ENCODE measurements at regions not wholly inside any gene's neighbourhood (a gene's known extent, or its start where the extent isn't known, plus 50 kb on each side); places are given as distances from the start of the nearest gene placed in this dataset.

DNA sequence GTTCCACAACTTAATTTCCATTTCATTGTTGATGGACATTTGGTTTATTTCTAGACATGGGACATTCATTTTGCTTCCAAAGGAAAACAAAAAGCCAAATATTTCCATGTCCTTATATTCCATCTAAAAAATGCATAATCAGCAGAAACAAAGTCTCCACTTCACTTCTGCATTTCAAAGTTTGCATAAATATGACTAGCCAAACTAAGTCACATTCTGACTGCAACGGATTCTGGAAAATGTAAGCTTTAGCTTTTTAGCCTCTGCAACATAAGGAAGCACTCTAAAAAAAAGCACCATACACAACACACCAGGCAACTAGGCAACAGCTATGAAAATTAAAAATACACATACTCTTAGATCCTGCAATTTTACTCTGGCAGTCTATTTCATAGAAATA is 135.3 kb downstream of the ETAA1 start:
- Histone ChIP-seq H3K36me3 (ENCODE audit: insufficient read depth) (no peaks in the 10 kb centered on the region), H3K4me1 (ENCODE audit: insufficient read depth) (no peaks in the 10 kb centered on the region), H3K27ac (ENCODE audit: low read depth) (no peak overlapping the region), H3K4me3 (ENCODE audit: low read depth, low read length) (no peak overlapping the region)
- no peak for DNase-seq (ENCODE audit: extremely low spot score)
- WGBS = 55% methylated on average over 1 of the region's 1 CpG

GRCh38 chr2:67534745-67535144 is 137.6 kb downstream of the ETAA1 start:
- Histone ChIP-seq H3K36me3 (ENCODE audit: insufficient read depth) (no peaks in the 10 kb centered on the region), H3K4me3 (ENCODE audit: low read depth, low read length) (no peak overlapping the region), H3K4me1 (ENCODE audit: insufficient read depth) (no peaks in the 10 kb centered on the region), H3K27ac (ENCODE audit: low read depth) (no peak overlapping the region)
- no peak for DNase-seq (ENCODE audit: extremely low spot score)
- 82% methylated on average over 1 of the region's 1 CpG for WGBS

DNA sequence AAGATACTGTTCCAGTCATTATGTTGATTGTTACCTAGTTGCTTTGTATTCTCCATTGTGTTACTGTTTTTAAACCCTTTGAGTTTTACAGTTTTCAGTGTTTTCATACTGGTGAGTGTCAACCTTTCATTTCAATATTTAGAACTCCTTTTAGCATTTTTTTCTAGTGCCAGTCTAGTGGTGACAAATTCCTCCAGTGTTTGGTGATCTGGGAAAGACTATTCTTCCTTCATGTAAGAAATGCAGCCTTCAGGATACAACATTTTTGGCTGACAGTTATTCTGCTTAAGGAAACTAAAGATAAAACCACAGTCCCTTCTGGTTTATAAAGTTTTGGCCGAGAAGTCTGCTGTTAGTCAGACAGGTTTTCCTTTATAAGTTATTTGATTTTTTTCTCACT is 143.8 kb downstream of the ETAA1 start:
- no peak for DNase-seq (ENCODE audit: extremely low spot score)
- WGBS = 85% methylated on average over 1 of the region's 1 CpG
- no peak overlapping the region for H3K27ac ChIP-seq (ENCODE audit: low read depth)
- H3K36me3 ChIP-seq (ENCODE audit: insufficient read depth) = no peaks in the 10 kb centered on the region
- no peak overlapping the region for H3K4me3 ChIP-seq (ENCODE audit: low read depth, low read length)
- no peaks in the 10 kb centered on the region for H3K4me1 ChIP-seq (ENCODE audit: insufficient read depth)

- no peak for DNase-seq (ENCODE audit: extremely low spot score)
- Histone ChIP-seq H3K4me3 (ENCODE audit: low read depth, low read length) (no peak overlapping the region), H3K36me3 (ENCODE audit: insufficient read depth) (no peaks in the 10 kb centered on the region), H3K4me1 (ENCODE audit: insufficient read depth) (no peaks in the 10 kb centered on the region), H3K27ac (ENCODE audit: low read depth) (no peak overlapping the region)
- 88% methylated on average over 2 of the region's 2 CpGs for WGBS
These were observed 147.2 kb downstream of the ETAA1 start for GRCh38 chr2:67544286-67544685.

GRCh38 chr2:67548317-67549201 is 151.4 kb downstream of the ETAA1 start:
- Histone ChIP-seq H3K4me1 (ENCODE audit: insufficient read depth) (no peaks in the 10 kb centered on the region), H3K36me3 (ENCODE audit: insufficient read depth) (no peaks in the 10 kb centered on the region), H3K4me3 (ENCODE audit: low read depth, low read length) (no peak overlapping the region), H3K27ac (ENCODE audit: low read depth) (no peak overlapping the region)
- DNase-seq (ENCODE audit: extremely low spot score) = no peak
- WGBS = 73% methylated on average over 5 of the region's 5 CpGs

GRCh38 chr2:67559156-67559555 is 162.0 kb downstream of the ETAA1 start:
- Histone ChIP-seq H3K4me1 (ENCODE audit: insufficient read depth) (no peaks in the 10 kb centered on the region), H3K36me3 (ENCODE audit: insufficient read depth) (no peaks in the 10 kb centered on the region), H3K27ac (ENCODE audit: low read depth) (no peak overlapping the region), H3K4me3 (ENCODE audit: low read depth, low read length) (no peak overlapping the region)
- no peak for DNase-seq (ENCODE audit: extremely low spot score)
- 92% methylated on average over 3 of the region's 3 CpGs for WGBS

DNA sequence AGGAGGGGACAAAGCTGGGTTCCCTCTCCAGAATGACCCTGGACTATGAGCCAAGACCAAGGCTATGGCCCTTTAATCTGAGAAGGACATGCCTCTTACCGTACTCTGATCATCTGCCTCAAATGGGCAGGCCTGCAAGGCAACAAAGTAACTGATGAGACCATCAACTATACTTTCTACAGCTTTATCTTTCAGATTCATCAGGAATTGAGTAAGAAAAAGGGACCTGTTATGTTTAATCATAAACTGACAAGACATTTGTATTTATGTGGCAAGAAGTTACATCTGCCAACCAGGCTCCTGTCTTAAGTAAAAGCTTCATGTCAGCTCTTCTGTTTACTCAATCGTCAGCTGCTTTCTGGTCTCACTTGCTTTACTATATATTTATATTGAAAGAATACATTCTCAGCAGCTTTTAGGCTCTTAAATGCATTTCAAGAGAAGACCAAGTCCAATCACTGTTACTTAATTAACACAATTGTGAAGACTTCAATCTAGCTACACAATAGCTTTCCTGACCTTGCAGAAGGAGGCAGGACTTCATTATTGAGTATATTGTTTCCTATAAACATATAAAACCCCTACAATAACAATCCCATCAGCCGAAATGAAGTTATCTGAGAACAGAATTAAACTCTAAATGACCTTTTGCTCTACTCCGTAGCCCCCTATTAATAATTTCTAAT is 163.8 kb downstream of the ETAA1 start:
- H3K4me1 ChIP-seq (ENCODE audit: insufficient read depth) = no peaks in the 10 kb centered on the region
- no peak overlapping the region for H3K27ac ChIP-seq (ENCODE audit: low read depth)

DNA sequence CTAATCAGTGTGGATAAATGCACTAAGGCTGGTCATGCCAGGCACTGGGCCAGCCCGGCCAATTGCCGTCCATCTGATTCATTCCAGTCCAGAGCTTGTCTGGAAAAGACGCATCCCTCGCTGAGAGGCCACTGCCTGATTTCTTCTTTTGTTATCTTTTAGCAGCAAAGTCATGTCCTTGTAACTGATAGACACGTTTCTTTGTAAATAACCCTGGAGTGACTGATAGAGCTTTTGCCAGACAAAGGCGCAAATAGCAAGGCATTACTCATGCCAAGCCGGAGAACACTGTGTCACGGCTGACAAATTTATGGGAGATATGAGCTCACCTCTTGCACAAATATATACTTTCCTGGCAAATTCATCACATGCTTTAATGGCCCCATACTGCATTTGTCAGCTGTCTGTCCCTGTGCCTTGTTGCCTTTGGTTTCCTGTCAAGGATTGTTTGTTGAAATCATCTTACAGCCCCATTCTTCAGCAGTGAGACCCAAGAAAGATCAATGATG is 164.4 kb downstream of the ETAA1 start:
- peak; percentile 55 for DNase-seq (ENCODE audit: extremely low spot score)
- 26% methylated on average over 8 of the region's 8 CpGs for WGBS
- Histone ChIP-seq H3K4me1 (ENCODE audit: insufficient read depth) (no peaks in the 10 kb centered on the region), H3K4me3 (ENCODE audit: low read depth, low read length) (no peak overlapping the region), H3K27ac (ENCODE audit: low read depth) (no peak overlapping the region), H3K36me3 (ENCODE audit: insufficient read depth) (no peaks in the 10 kb centered on the region)

More for the DNA sequence above, 163.8 kb downstream of the ETAA1 start:
- Histone ChIP-seq H3K4me3 (ENCODE audit: low read depth, low read length) (no peak overlapping the region), H3K36me3 (ENCODE audit: insufficient read depth) (no peaks in the 10 kb centered on the region)
- DNase-seq (ENCODE audit: extremely low spot score) = peak; percentile 33
- WGBS = 34% methylated on average over 4 of the region's 4 CpGs

- Histone ChIP-seq H3K4me1 (ENCODE audit: insufficient read depth) (no peaks in the 10 kb centered on the region), H3K27ac (ENCODE audit: low read depth) (no peak overlapping the region), H3K36me3 (ENCODE audit: insufficient read depth) (no peaks in the 10 kb centered on the region), H3K4me3 (ENCODE audit: low read depth, low read length) (no peak overlapping the region)
- WGBS = 56% methylated on average over 3 of the region's 3 CpGs
- DNase-seq (ENCODE audit: extremely low spot score) = no peak
These were observed 166.9 kb downstream of the ETAA1 start for GRCh38 chr2:67564076-67564475.

DNA sequence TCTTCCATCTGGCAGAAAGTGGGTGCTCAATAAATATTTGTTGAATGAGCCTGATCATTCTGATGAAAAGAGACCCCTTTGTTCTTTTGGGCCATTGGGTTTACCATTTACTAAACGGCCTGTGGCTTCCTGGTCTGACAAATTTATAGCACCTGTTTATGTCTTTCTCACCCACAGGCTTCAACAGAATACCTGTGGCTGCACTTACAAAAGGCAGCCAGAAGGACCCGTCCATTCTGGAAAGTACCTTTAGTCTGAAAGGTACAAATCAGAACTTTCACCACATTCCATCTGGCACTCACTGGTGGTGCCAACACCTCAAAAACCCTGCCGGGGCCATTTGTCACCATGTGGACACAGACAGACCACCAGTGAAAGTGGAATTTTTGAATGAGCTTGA is 167.5 kb downstream of the ETAA1 start:
- H3K36me3 ChIP-seq (ENCODE audit: insufficient read depth) = no peaks in the 10 kb centered on the region
- H3K4me3 ChIP-seq (ENCODE audit: low read depth, low read length) = no peak overlapping the region
- no peak for DNase-seq (ENCODE audit: extremely low spot score)
- no peaks in the 10 kb centered on the region for H3K4me1 ChIP-seq (ENCODE audit: insufficient read depth)
- 85% methylated on average over 3 of the region's 3 CpGs for WGBS
- no peak overlapping the region for H3K27ac ChIP-seq (ENCODE audit: low read depth)

- Histone ChIP-seq H3K36me3 (ENCODE audit: insufficient read depth) (no peaks in the 10 kb centered on the region), H3K4me1 (ENCODE audit: insufficient read depth) (no peaks in the 10 kb centered on the region), H3K4me3 (ENCODE audit: low read depth, low read length) (no peak overlapping the region), H3K27ac (ENCODE audit: low read depth) (no peak overlapping the region)
- no peak for DNase-seq (ENCODE audit: extremely low spot score)
These were observed 168.1 kb downstream of the ETAA1 start for GRCh38 chr2:67565262-67565661.

- Histone ChIP-seq H3K4me3 (ENCODE audit: low read depth, low read length) (no peak overlapping the region), H3K27ac (ENCODE audit: low read depth) (no peak overlapping the region), H3K4me1 (ENCODE audit: insufficient read depth) (no peaks in the 10 kb centered on the region), H3K36me3 (ENCODE audit: insufficient read depth) (no peaks in the 10 kb centered on the region)
- WGBS = 73% methylated on average over 6 of the region's 6 CpGs
- DNase-seq (ENCODE audit: extremely low spot score) = no peak
These were observed 168.6 kb downstream of the ETAA1 start for GRCh38 chr2:67565761-67566160.

GRCh38 chr2:67566285-67566684 is 169.2 kb downstream of the ETAA1 start:
- Histone ChIP-seq H3K27ac (ENCODE audit: low read depth) (no peak overlapping the region), H3K36me3 (ENCODE audit: insufficient read depth) (no peaks in the 10 kb centered on the region), H3K4me1 (ENCODE audit: insufficient read depth) (no peaks in the 10 kb centered on the region), H3K4me3 (ENCODE audit: low read depth, low read length) (no peak overlapping the region)
- no peak for DNase-seq (ENCODE audit: extremely low spot score)

GRCh38 chr2:67566958-67567635 is 170.0 kb downstream of the ETAA1 start:
- Histone ChIP-seq H3K36me3 (ENCODE audit: insufficient read depth) (no peaks in the 10 kb centered on the region), H3K4me1 (ENCODE audit: insufficient read depth) (no peaks in the 10 kb centered on the region), H3K4me3 (ENCODE audit: low read depth, low read length) (no peak overlapping the region), H3K27ac (ENCODE audit: low read depth) (no peak overlapping the region)
- no peak for DNase-seq (ENCODE audit: extremely low spot score)
- 90% methylated on average over 5 of the region's 5 CpGs for WGBS
